A673 (cell line): ENCODE measurements at regions not wholly inside any gene's neighbourhood (a gene's known extent, or its start where the extent isn't known, plus 50 kb on each side); places are given as distances from the start of the nearest gene placed in this dataset.

Experiments
- BruUV-seq: library from RNA; stranded (reverse); fragments of 400-500 nt; replicated peaks from 2 replicates; lab custom pipeline; 2021; lab: Mats Ljungman, UMichigan
- CTCF ChIA-PET: fragments of 300-600 bp; sonication (Branson Sonifier 250); formaldehyde crosslinking; loops from one replicate; lab custom pipeline; 2022; ENCODE audit warnings: antibody characterized with exemption; lab: Charles Lee
- POLR2A ChIA-PET: fragments of 300-600 bp; sonication (Branson Sonifier 250); formaldehyde crosslinking; loops from one replicate; lab custom pipeline; 2022; ENCODE audit warnings: antibody characterized with exemption; ENCODE audit not compliant: low non-redundant PET; lab: Charles Lee
- DNase-seq: peaks from one replicate; pipeline ENCODE4 v3.0.0-alpha.2; 2015; ENCODE audit warnings: low spot score
- H3K27ac ChIP-seq: fragments of 200-600 bp; sonication (generic); 2 replicates; pipeline ENCODE4 v1.5.1; 2016; ENCODE audit warnings: mixed run types, low read depth, mild to moderate bottlenecking, mixed read lengths, antibody characterized with exemption, low read length; ENCODE audit not compliant: poor library complexity, severe bottlenecking
- H3K27me3 ChIP-seq: fragments of 200-600 bp; sonication (generic); replicated peaks from 2 replicates; pipeline ENCODE4 v1.6.1; 2017; ENCODE audit warnings: mixed run types, low read depth, mild to moderate bottlenecking, mixed read lengths, antibody characterized with exemption, low read length; ENCODE audit not compliant: insufficient read depth, poor library complexity
- H3K36me3 ChIP-seq: fragments of 200-600 bp; sonication (generic); 2 replicates; pipeline ENCODE4 v1.6.1; 2016; ENCODE audit warnings: mixed run types, mild to moderate bottlenecking, mixed read lengths, antibody characterized with exemption, low read length; ENCODE audit not compliant: insufficient read depth, poor library complexity, severe bottlenecking
- H3K4me1 ChIP-seq: fragments of 200-600 bp; sonication (generic); 2 replicates; pipeline ENCODE4 v1.6.1; 2017; ENCODE audit warnings: mixed run types, mild to moderate bottlenecking, mixed read lengths, antibody characterized with exemption, low read length; ENCODE audit not compliant: insufficient read depth, poor library complexity, severe bottlenecking
- H3K4me3 ChIP-seq: fragments of 200-600 bp; sonication (generic); 2 replicates; pipeline ENCODE4 v1.5.1; 2016; ENCODE audit warnings: low read depth, mixed run types, mild to moderate bottlenecking, mixed read lengths, low read length; ENCODE audit not compliant: poor library complexity, severe bottlenecking
- H3K9me3 ChIP-seq: fragments of 200-600 bp; sonication (generic); 2 replicates; pipeline ENCODE4 v1.6.1; 2016; ENCODE audit warnings: mixed run types, low read depth, mild to moderate bottlenecking, mixed read lengths, antibody characterized with exemption, low read length; ENCODE audit not compliant: poor library complexity, severe bottlenecking
- CTCF ChIP-seq: fragments of 300-800, 200-600 bp; sonication (generic); conservative IDR thresholded peaks from 2 replicates; pipeline ENCODE4 v1.5.1; 2017; ENCODE audit warnings: low read depth, mild to moderate bottlenecking, antibody characterized with exemption, low read length, moderate library complexity, mixed read lengths
- EZH2 ChIP-seq: fragments of 200-600 bp; sonication (generic); IDR thresholded peaks from 2 replicates; pipeline ENCODE4 v1.6.1; 2017; ENCODE audit warnings: borderline replicate concordance, low read depth, mild to moderate bottlenecking, mixed read lengths, antibody characterized with exemption, low read length; ENCODE audit not compliant: poor library complexity, severe bottlenecking
- intact Hi-C: fragments of 100-400 bp; cut with micrococcal nuclease; formaldehyde crosslinking; loops from one replicate; pipeline ENCODE4 v1.10.0; 2022; ENCODE audit not compliant: unreplicated experiment

- no TSS peak for BruUV-seq
These were observed 70.3 kb upstream of the PAK5 start for GRCh38 chr20:9909167-9909566.

GRCh38 chr20:9903048-9903655, 64.3 kb upstream of the PAK5 start:
- intact Hi-C loops, result no loop called here
- H3K27ac ChIP-seq, result no peak overlapping the region
- no peak overlapping the region for H3K4me3 ChIP-seq
- ChIA-PET CTCF (interaction anchor here (0.5 to 0.8 kb wide), 4 partner anchors 111 to 1150 kb away, joined by 3 to 6 read pairs (median 4); no protein-coding TSS in a partner anchor), POLR2A (interaction anchor here (0.6 kb wide), 1 partner anchor 19 kb away, joined by 4 read pairs; no protein-coding TSS in a partner anchor)
- no TSS peak for BruUV-seq
- H3K4me1 ChIP-seq, result no peaks in the 10 kb centered on the region
- H3K27me3 ChIP-seq, result peaks cover 93% of the 10 kb centered on the region
- no peaks in the 10 kb centered on the region for H3K9me3 ChIP-seq
- peak; percentile 4 for DNase-seq
- TF ChIP-seq EZH2 (no peak), CTCF (peak; percentile 58)
- H3K36me3 ChIP-seq, result no peaks in the 10 kb centered on the region

More at GRCh38 chr20:9909167-9909566, 70.3 kb upstream of the PAK5 start:
- intact Hi-C loops, result no loop called here
- TF ChIP-seq EZH2, result no peak
- TF ChIP-seq CTCF, result no peak
- no peak overlapping the region for H3K4me3 ChIP-seq
- H3K9me3 ChIP-seq, result no peaks in the 10 kb centered on the region
- ChIA-PET POLR2A (no interaction called here), CTCF (no interaction called here)
- no peaks in the 10 kb centered on the region for H3K36me3 ChIP-seq
- H3K27ac ChIP-seq, result no peak overlapping the region
- no peak for DNase-seq
- H3K4me1 ChIP-seq, result no peaks in the 10 kb centered on the region
- H3K27me3 ChIP-seq, result peaks cover 74% of the 10 kb centered on the region

GRCh38 chr20:9889270-9889981, 50.5 kb upstream of the PAK5 start:
- peak; percentile 26 for DNase-seq
- POLR2A ChIA-PET, result no interaction called here
- H3K4me3 ChIP-seq, result no peak overlapping the region

More at GRCh38 chr20:9889270-9889981, 50.5 kb upstream of the PAK5 start:
- no peaks in the 10 kb centered on the region for H3K4me1 ChIP-seq
- BruUV-seq, result no TSS peak
- intact Hi-C loops, result loop anchor here (10.0 kb wide), 1 partner anchor 275 kb away; no protein-coding TSS in a partner anchor
- CTCF ChIA-PET, result no interaction called here
- H3K27ac ChIP-seq, result no peak overlapping the region
- peaks cover 36% of the 10 kb centered on the region for H3K27me3 ChIP-seq
- no peaks in the 10 kb centered on the region for H3K9me3 ChIP-seq
- no peaks in the 10 kb centered on the region for H3K36me3 ChIP-seq
- TF ChIP-seq EZH2 (no peak), CTCF (no peak)
